ENCODE measurements at regions not wholly inside any gene's neighbourhood (a gene's known extent, or its start where the extent isn't known, plus 50 kb on each side); places are given as distances from the start of the nearest gene placed in this dataset.
A peak's percentile ranks its signal among the peaks of the same experiment; 100 is the strongest.
"Not testable (repeated sequence)": the region's sequence is repeated elsewhere in the genome, so short reads cannot be mapped to it uniquely, and the experiment has no call there.

- DNase-seq (ENCODE audit: low spot score): no peak
Measured at GRCh38 chr22:48428631-48429371, 1398.9 kb downstream of the BRD1 start.

GRCh38 chr22:48427731-48428211, 1399.9 kb downstream of the BRD1 start:
- no peak for DNase-seq (ENCODE audit: low spot score)

- no peak for DNase-seq (ENCODE audit: low spot score)
Measured at GRCh38 chr22:48426466-48427380, 1401.0 kb downstream of the BRD1 start.

- no peak for DNase-seq (ENCODE audit: low spot score)
Measured at GRCh38 chr22:48425641-48426040, 1402.0 kb downstream of the BRD1 start.

GRCh38 chr22:48425091-48425506, 1402.6 kb downstream of the BRD1 start:
- DNase-seq (ENCODE audit: low spot score): no peak

- no peak for DNase-seq (ENCODE audit: low spot score)
Measured at GRCh38 chr22:48424661-48425060, 1403.0 kb downstream of the BRD1 start.

- no peak for DNase-seq (ENCODE audit: low spot score)
Measured at GRCh38 chr22:48424201-48424627, 1403.5 kb downstream of the BRD1 start.

GRCh38 chr22:48423481-48423911, 1404.2 kb downstream of the BRD1 start:
- DNase-seq (ENCODE audit: low spot score): no peak

GRCh38 chr22:48422900-48423480, 1404.7 kb downstream of the BRD1 start:
- DNase-seq (ENCODE audit: low spot score): no peak

- no peak for DNase-seq (ENCODE audit: low spot score)
Measured at GRCh38 chr22:48418831-48419230, 1408.8 kb downstream of the BRD1 start.

- DNase-seq (ENCODE audit: low spot score): no peak
Measured at GRCh38 chr22:48417225-48418070, 1410.2 kb downstream of the BRD1 start.

- DNase-seq (ENCODE audit: low spot score): no peak
Measured at GRCh38 chr22:48416396-48417224, 1411.1 kb downstream of the BRD1 start.

GRCh38 chr22:48415520-48415919, 1412.2 kb downstream of the BRD1 start:
- DNase-seq (ENCODE audit: low spot score): no peak

- no peak for DNase-seq (ENCODE audit: low spot score)
Measured at GRCh38 chr22:48414651-48415050, 1413.0 kb downstream of the BRD1 start.

GRCh38 chr22:48412931-48413330, 1414.7 kb downstream of the BRD1 start:
- not testable (repeated sequence) for DNase-seq (ENCODE audit: low spot score)

GRCh38 chr22:48410536-48410935, 1417.1 kb downstream of the BRD1 start:
- no peak for DNase-seq (ENCODE audit: low spot score)

GRCh38 chr22:48407256-48407955, 1420.3 kb downstream of the BRD1 start:
- peak; percentile 45 for DNase-seq (ENCODE audit: low spot score)

GRCh38 chr22:48406161-48406560, 1421.5 kb downstream of the BRD1 start:
- DNase-seq (ENCODE audit: low spot score): no peak

- DNase-seq (ENCODE audit: low spot score): no peak
Measured at GRCh38 chr22:48405741-48406140, 1421.9 kb downstream of the BRD1 start.

Measured in putamen (tissue), 1 donor.